22Rv1 (cell line): ENCODE measurements at regions not wholly inside any gene's neighbourhood (a gene's known extent, or its start where the extent isn't known, plus 50 kb on each side); places are given as distances from the start of the nearest gene placed in this dataset.
"Not testable (repeated sequence)": the region's sequence is repeated elsewhere in the genome, so short reads cannot be mapped to it uniquely, and the experiment has no call there.

Experiments used
- H3K27ac ChIP-seq: fragments of 450-650 bp; 2 replicates; pipeline ENCODE4 v1.5.1; 2017
- ZFX ChIP-seq: fragments of 450-650 bp; IDR thresholded peaks from 2 replicates; pipeline ENCODE4 v1.6.1; 2017; ENCODE audit warnings: antibody characterized with exemption, borderline replicate concordance
- TF ChIP-seq, protein P1 (sequence below): fragments of 450-650 bp; IDR thresholded peaks from 2 replicates; pipeline ENCODE4 v1.5.1; 2017; ENCODE audit warnings: mild to moderate bottlenecking

DNA sequence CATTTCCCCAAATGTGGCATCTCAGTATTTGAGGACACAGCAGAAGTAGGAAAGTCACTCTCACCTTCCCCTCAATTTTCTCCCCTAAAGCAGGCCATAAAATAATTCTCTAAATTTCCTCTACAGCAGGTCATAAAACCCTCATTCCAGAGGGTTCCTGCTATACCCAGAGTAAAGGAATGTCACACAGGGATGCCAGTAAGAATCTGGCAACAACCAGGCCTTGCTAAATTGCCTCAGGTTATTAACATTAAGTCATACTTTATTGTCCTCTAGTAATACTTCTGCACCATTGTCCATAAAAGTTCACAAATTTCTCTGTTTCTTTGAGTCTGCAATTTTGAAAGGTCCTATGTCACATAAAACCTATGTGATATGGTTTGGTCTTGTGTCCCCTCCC lies 685.7 kb upstream of the SLIT2 start:
- no peak overlapping the region for H3K27ac ChIP-seq
- TF ChIP-seq, protein P1, sequence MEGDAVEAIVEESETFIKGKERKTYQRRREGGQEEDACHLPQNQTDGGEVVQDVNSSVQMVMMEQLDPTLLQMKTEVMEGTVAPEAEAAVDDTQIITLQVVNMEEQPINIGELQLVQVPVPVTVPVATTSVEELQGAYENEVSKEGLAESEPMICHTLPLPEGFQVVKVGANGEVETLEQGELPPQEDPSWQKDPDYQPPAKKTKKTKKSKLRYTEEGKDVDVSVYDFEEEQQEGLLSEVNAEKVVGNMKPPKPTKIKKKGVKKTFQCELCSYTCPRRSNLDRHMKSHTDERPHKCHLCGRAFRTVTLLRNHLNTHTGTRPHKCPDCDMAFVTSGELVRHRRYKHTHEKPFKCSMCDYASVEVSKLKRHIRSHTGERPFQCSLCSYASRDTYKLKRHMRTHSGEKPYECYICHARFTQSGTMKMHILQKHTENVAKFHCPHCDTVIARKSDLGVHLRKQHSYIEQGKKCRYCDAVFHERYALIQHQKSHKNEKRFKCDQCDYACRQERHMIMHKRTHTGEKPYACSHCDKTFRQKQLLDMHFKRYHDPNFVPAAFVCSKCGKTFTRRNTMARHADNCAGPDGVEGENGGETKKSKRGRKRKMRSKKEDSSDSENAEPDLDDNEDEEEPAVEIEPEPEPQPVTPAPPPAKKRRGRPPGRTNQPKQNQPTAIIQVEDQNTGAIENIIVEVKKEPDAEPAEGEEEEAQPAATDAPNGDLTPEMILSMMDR, result no peak
- TF ChIP-seq ZFX, result no peak

DNA sequence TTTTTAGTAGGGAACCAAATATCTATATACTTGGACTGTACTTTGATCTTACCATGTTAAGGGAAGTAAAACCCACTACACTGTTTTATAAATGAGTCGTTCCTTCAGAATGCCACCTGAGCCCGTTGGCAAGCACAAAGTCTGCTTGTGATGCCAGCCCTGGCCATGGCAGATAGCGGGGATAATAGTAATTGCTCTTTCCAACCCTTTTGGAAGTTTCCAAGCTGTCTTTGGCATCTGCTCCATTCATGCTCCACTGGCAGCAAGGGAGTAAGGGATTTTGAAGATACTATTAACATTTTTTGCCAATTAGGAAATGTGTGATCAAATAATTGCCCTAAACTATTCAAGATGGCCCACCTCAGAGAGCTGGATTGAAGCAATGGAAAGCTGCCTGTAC lies 689.2 kb upstream of the SLIT2 start:
- no peak overlapping the region for H3K27ac ChIP-seq
- TF ChIP-seq, protein P1, result no peak

DNA sequence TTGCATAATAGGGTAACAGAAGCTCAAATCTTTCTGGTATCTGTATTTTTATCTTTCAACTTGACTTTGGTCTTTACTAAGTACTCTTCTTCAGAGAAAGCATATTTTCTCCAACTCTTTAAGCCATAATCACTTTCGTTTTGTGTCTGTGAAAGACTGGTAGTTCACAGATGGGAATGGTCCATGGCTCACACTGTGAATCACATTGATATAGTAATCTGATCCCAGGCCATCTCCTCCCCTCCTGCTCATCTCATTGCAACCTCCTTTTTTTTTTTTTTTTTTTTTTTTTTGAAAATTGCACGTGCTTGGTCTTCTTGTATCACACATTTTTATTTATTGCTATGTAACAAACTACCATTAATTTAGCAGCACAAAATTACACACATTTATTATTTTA lies 694.5 kb upstream of the SLIT2 start:
- no peak overlapping the region for H3K27ac ChIP-seq
- TF ChIP-seq, protein P1, result no peak
- no peak for TF ChIP-seq ZFX

DNA sequence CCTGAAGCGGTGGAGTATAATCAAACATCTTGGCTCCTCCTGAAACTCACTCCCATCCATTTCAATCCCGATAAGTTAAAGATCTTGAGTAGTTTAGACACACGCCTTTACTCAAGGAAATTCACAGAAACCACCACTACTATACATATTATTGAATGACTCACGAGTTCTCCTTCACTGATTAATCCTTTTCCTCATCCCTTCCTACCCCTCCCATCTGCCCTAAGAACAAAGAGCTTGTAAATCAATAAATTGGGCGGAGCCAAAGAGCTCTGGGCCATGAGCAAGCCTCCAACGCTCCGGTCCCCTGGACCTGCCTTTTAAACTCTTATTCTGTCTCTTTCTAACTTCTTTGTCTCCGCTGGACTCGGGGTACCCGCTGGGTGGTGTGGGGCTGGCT lies 695.4 kb upstream of the SLIT2 start:
- H3K27ac ChIP-seq, result not testable (repeated sequence)

DNA sequence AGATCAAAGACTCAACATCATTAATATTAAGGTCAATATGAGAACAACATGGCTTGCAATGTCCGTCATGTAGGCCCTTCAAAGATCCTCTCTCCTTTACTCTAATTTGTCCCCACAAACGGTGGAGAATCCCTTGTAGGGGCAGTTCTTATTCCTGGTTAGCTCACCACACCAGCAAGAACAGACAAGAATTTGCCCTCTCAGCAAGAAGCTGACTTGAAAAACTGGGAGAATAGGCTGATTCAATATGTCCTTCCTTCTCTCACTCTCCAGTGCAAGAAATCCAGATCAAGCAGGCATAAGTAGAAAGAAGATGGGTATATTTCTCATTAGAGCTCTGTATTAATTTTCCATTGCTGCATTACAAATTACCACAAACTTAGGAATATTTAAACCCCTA lies 704.2 kb upstream of the SLIT2 start:
- no peak for TF ChIP-seq ZFX
- TF ChIP-seq, protein P1, result no peak
- no peak overlapping the region for H3K27ac ChIP-seq

DNA sequence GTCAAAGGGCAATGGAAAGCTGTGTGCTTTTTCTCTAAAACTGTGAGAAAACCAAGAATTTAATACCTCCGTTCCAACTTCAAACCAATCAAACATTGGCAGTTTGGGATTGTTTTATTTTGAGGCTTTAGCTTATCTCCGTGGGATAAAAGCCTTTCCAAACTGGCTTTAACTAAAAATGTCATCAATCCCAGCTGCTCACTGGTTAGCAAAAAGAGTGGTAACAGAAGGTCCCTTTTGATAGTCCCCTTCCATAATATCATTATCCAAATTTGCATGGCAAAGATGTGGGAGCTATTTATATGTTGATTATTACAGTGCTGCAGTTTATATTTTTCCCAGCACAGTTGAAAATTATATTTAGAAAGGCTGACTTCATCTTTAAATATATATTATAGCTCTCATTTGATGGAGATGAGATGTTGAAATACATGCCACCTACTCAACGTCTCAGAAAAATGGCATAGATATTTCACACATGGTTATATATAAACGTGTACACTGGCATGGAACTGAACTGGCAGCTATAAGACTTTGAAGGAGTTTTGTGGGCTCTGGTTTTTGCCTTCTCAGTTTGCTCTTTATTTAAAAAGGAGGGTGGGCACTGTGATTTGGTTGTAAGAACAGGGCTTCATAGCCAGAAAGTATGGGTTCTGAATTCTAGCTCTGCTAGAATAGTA lies 707.1 kb upstream of the SLIT2 start:
- no peak for TF ChIP-seq ZFX
- TF ChIP-seq, protein P1, result no peak
- no peak overlapping the region for H3K27ac ChIP-seq

DNA sequence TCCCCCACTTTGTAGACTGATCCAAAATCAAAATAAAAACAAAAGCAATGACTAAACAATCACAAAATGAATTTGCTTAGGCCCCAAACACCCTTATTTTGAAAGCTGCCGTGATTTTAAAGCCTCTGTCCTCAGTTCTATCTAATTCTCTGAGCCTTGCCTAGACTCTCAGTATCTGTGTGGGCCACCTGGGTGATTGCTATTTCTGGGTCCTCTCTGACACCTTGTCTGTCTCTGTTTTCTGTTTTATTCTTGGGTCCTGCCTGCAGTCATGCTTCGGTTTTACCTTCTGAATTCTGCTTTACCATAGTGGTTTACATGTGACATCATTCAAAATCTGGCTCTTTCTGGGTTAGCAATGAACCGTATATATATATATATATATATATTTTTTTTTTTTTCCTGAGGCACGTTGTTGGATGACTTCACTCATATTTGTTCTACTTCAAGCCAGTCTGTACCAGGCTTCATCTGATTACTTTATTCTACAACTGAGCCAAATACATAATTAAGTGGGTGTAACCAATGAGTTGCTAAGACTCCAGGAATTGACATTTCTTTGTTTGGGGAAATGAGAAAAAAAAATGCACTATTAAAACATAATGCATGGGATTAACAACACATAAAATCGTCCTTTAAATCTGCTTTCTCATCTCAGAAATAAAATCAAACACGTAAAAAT lies 710.7 kb upstream of the SLIT2 start:
- no peak overlapping the region for H3K27ac ChIP-seq
- no peak for TF ChIP-seq ZFX
- TF ChIP-seq, protein P1, result no peak
